Activated naive CD4-positive, alpha-beta T cell (primary cell): ENCODE measurements at regions not wholly inside any gene's neighbourhood (a gene's known extent, or its start where the extent isn't known, plus 50 kb on each side); places are given as distances from the start of the nearest gene placed in this dataset.

Experiments used
- DNase-seq, 4 experiments: peaks; one replicate each; lab custom pipeline; 2025; lab: John Stamatoyannopoulos, UW

DNA sequence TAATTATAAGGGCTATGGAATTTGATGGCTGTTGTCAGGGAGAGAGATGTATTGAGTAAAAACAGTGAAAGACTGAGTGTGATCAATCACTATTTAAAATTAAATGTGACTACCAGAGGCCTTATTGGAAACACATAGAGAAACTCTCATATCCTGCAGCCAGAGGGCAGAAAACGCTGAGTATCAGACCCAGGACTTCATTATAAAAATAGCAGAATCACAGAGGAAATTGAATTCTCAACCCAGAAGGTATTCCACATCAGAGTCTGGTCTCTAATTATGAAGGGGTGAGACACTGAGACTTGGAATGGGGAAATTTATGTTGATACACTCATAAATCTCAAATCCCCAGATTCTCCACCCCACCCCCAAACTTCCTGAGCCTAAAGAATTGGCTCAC, 69.5 kb upstream of the IL6 start:
- DNase-seq, result no peak

DNA sequence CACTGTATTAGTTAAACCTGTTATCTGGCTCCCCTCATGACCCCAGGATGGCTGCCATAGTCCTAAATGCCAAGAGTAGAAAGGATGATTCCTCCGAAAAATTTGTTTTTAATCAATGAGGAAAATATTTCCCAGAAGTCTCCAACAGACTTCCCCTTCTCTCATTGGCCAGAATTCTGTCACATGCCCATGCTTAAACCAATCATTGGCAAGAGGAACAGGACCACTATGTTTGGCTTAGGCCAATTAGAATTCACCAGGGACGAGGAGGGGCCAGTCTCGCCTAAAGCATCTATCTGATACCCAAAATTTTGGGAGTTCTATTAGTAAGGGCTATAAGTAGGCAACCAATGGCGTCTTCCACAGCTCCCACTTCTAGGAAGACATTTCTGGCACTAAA, 71.2 kb upstream of the IL6 start:
- DNase-seq, result no peak

DNA sequence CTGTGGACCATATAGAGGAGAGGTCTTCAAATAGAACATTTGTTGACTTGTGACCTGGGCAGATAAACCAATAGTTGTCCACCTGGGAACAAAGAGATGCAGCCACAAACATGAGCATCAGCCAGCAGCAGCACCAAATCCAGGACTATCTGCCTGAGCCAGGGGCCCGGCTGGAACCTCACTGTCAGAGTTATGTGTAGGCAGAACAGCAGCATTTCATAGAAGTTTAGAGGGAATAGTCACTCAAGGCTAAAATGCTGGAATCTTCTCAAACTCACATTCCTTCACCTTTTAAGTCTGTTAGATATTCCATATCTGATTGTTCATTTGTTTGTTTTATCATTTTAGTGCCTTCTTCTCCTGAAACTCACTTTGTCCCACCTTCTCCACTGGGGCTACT, 72.2 kb upstream of the IL6 start:
- DNase-seq, result no peak

DNA sequence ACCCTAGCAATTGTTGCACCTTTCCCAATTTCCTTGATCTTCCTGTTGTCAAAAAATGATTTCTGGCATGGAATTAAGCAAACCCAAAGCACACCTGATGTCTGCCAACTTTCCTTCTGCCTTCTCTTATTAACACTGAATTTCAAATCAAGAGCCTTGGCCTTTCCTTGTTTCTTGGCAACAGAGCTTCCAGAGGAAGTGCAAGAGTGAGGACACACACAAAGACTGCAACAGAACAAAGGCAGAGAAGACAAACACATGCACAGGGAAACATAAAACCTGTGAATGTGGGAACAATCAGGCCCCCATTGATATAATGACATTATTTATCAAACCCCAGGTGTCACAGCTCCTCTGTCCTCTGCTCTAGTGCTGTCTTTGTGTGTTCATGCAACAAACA, 73.0 kb upstream of the IL6 start:
- DNase-seq, result no peak

DNA sequence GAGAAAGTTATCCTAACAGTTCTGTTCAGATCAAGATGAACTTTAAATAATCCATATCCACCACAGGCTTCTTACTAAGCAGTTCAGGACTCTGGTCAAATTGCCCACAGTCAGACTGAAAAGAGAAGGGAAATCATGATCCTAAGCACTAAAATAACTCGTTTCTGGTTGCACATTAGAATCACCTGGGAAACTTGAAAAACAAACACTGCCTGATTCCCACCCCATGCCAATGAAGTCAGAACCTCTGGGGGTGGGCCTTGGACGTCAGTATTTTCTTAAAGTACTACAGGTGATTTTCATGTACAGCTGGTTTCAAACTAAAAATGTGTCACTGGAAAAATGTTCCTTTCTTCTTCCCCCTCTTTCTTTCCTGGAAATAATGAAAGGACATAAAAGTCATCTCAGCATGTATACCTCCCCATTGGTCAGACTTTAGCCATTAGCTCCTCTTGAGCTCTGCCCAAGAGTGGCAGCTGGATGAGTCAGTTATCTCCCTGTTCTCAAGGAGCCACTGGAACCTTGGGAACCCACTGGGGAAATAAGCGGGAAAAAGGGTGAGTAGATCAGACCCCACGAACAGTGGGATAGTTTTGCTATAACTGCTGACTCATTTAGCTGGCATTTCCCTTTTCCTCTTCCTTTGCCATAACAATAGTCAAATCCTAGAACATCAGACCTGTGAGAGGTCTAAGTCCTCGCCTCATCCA, 75.3 kb upstream of the IL6 start:
- DNase-seq, result no peak

DNA sequence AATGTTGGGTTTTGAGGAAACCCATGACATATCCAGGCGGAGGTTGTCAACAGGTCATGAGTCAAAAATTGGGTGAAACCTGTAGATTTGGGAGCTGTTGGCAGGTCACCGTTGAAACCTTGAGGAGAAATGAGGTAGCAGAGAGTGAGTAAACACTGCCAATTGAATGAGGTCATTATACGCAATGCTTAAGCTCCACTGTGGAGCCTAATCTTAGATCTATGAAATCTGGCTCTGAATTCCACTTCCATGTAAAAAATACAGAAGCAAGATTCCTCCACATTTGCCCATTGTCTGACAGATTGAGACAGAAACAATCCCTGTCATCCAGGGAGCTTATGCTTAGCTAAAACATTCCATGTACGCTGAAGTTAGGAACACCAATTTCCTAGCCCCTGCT, 76.0 kb upstream of the IL6 start:
- no peak for DNase-seq

DNA sequence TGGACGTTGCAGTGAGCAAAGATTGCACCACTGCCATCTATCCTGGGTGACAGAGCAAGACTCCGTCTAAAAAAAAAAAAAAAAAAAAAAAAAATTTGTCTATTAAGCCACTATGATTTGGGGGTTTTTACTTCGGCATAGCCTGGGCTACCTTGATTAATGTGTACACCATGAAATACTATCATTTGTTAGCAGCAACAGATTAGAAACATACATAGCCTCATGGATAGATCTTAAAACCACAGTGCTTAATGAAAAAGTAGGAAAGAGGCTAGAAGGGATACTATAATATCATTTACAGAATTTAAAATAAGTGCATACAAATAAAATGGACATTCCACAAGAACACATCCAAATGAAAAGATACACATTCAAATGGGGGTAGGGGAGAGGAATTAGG, 77.3 kb upstream of the IL6 start:
- no peak for DNase-seq

DNA sequence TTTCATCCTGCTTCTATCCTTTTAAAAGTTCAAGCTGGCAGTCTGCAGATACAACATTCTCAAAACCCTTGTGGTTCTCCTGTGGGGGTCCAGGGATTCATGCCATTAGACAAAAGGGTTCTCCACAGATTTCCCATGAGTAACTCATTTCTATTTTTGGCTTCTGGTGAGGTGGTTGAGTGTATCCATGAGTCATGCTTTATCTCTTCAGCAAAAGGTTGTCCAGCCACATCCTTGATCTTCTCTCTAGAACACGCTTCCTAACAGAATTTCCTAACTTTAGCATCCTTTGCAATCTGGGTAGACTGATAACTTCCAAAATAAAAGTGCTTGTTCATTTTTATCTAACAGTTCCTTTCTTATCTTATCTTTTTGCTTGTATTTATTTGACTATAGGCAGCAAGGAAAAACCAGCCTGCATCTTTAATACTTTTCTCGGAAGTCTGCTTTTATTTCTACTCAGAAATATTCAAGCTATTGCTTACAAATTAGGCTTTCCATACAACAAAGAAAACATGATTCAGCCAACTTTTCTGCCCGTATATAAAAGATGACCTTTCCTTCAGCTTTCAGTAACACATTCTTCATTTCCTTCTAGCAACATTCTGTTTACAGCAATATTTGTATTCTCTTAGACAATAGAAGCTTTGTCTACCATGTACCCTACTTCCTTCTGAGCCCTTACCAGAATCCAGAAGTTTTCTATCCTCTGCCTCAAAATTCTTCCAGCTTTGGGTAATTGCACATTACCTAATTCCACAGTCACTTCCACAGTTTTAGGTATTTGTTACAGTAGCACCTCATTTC, 79.3 kb upstream of the IL6 start:
- DNase-seq, result no peak

DNA sequence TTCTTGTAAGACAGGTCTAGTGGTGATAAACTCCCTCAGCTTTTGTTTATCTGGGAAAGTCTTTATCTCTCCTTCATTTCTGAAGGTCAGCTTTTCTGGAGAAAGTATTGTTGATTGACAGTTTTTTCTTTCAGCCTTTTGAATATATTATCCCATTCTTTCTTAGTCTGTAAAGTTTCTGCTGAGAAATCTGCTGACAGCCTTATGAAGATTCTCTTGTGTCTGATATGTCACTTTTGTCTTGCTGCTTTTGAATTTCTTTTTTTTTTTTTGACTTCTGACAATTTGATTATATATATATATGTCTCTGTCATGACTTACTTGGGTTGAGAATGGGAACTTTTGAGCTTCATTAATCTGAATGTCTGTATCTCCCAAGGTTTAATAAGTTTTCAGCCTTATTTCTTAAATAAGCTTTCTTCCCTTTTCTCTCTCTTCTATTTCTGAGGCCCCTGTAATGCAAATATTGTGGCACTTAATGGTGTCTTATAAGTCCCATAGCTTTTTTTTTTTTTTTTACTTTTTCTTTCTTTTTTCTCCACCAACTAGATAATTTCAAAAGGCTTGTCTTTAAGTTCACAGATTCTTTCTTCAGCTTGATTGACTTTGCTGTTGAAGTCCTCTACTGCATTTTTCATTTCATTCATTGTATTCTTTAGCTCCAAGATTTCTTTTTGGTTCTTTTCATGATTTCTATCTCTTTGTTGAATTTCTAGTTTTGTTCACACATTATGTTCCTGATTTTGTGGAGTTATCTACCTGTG, 81.4 kb upstream of the IL6 start:
- DNase-seq, result no peak

DNA sequence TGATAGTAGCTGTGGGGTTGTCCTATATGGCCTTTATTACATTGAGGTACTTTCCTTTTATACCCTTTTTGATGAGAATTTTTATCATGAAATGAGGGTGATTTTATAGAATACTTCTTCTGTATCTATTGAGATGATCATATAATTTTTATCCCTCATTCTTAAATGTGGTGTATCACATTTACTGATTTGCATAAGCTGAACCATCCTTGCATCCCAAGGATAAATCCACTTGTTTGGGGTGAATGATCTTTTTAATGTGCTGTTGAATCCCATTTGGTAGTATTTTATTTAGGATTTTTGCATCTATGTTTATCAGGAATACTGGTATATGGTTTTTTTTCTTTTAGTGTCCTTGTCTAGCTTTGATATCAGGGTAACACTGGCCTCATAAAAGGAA, 84.5 kb upstream of the IL6 start:
- DNase-seq, result no peak

DNA sequence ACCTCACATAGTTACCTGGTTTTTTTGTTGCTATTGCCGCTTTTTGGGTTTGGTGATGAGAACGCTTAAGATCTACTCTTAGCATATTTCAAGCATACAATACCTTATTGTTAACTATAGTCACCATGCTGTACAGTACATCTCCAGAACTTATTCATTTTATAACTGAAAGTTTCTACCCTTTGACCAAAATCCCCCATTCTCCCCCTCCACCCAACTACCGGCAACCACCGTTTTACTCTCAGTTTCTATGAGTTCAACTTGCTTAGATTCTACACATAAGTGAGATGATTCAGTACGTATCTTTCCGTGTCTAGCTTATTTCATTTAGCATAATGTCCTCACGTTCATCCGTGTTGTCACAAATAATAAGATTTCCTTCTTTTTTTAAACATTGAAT, 86.7 kb upstream of the IL6 start:
- DNase-seq, result no peak

DNA sequence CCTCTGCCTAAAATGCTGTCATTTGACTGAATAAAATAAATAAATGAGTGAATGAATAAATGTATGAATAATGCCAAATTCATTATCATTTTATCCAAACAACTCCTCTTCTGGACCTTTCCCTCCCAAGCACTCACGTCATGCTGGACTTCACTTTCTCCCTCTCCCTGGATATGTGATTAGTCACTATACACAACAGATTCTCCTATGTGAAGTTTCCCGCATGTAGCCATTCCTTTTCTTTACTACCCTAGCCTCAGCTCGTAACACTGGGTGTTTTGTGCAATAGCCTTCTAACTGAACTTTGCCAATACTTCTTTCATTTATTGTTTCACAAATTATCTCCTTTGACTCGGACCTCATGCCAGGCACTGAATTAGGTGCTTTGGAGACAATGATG, 87.6 kb upstream of the IL6 start:
- no peak for DNase-seq

DNA sequence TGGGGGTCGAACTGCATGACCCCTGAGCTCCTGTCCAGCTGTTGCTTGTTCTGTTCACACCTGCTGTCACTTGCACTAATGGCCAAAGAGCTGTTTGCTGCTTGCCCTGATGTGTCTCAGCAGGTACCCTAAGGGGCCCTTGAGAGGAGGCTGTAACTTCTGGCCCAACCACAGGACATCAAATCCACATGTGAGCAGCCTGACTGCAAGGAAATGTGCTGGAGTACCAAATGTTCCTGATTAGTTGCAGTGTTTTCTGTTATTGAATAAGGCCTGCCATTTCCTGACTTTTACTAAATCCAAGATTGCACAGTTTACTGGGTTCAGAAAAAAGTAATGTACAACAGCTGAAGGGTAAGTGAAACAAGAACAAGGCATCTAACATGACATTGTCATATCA, 91.7 kb upstream of the IL6 start:
- DNase-seq, result no peak

DNA sequence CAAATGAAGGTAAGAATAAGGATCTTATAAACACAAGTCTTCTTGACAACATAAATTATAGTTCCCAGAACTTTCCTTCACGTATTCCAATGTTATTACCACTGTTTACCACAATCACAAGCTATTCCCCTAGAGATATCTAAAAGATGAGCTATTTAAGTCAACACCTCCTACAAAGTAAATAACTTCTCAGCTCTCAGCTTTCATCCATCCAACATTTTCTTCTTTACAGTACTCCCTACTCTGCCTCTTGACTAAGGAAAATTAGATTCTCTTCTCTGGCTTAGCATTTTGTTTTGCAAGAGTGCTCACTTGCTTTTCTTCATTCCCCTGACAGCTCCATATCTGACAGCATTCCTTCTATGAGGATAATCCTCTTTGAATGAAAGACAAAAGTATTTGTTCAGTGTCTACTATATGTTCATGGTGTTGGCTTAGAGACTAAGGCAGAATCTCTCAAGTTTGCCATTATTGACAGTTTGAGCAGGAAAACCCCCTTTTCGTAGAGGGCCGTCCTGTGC, 93.0 kb upstream of the IL6 start:
- DNase-seq, result no peak

DNA sequence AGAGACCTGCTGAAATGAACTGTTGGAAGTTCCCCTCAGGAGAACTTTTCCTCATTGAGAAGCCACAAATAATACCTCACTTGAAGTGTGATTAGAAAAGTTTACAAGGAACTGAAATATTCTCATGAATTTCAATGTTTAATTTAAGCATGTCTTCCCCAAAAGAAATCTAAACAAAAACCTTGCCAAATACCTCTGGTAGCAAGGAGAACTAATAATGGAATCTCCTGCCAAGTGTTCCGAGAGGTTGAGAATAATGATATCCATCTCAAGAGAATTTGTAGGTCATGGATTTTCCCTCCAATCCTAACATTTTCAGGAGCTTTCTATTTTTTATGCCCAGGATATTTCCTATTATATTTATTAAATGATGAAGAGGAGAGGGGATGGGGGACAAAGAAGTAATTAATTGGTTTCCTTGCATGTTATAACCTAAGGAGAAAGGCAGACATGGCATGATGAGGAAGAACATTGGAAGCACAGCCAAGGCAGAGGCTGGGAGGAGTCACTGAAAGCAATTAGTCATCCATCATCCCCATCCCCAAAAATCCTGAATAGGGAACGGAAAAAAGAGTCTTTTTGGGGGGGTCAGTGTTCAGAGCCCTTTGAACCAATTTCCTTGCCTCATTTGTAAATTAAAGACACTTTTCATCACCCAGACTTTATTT, 93.6 kb upstream of the IL6 start:
- no peak for DNase-seq

DNA sequence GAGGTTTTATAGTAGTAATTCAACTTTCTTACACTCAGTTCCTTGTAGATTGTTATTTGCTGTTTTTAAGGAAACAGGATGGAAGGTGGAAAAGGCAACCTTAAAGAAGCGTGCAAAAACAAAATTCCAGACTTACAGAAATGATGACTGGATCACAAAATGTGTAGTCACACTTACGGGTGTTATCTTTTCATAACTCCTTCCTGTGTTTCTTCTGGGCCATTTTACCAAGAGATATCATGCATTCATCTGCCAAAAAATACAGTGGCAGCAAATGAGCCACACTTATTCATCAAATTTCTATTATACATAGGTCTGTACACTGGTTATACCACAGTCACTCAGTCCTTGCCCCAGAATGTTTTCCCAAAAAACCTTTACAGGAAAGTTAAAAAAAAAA, 94.3 kb upstream of the IL6 start:
- no peak for DNase-seq

DNA sequence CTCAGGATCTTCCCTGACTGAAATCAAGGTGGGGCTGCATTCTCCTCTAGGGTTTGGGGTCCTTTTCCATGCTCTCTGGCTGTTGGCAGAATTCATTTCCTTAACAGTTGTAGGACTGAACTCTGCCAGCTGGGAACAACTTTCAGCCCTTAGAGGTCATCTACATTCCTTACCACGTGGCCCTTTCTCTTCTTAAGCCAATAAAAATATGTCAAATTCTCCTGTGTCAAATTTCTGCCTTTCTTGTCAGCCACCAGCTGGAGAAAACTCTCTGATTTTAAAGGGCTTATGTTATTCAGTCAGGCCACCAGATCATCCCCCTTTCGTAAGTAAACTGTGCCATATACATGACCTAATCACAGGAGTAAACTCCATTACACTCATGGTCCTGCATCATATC, 95.3 kb upstream of the IL6 start:
- DNase-seq, result no peak

DNA sequence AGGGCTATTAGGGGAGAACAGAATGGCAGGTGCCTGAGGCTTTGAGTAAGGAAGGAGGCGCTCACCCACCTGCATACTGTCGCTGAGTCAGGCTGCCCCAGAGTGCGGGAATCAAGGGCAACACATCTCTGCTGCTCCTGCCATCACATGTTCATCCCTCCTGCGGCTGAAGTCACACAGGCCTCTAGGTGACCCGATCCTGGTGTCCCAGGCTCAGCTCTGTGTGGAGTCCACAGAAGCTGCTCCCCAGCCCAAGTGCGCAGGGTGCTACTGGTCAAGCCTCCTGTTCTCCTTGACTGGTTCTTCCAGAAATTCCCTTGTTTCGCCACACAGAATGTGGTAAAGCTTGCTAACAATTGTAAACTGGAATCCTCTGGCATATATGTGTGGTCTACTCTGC, 96.9 kb upstream of the IL6 start:
- DNase-seq, result no peak

DNA sequence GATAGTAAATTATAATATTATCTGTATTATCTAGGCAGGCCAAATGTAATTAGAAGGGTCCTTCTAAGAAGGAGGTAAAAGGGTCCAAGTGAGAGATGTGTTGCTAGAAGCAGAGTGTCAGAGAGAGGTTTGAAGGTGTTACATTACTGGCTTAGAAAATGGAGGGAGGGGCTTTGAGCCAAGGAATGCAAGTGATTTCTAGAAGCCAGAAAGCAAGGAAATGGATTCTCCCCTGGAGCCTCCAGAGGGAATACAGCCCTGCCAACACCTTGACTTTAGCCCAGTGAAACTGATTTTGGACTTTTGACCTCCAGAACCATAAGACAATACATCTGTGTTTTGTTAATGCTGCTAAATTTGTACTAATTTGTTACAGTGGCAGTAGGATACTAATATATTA, 97.9 kb upstream of the IL6 start:
- no peak for DNase-seq

DNA sequence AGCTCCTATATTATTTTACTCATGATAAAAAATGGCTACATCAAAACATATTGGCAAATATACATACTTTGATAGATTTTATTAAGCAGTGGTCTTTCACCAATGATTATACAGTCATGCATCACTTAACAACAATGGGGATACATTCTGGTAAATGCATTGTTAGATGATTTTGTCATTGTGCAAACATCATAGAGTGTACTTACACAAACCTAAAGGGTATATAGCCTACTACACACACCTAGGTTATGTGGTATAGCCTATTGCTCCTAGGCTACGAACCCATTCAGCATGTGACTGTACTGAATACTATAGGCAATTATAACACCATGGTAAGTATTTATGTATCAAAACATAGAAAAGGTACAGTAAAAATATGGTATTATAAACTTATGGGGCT, 98.9 kb upstream of the IL6 start:
- DNase-seq, result no peak

DNA sequence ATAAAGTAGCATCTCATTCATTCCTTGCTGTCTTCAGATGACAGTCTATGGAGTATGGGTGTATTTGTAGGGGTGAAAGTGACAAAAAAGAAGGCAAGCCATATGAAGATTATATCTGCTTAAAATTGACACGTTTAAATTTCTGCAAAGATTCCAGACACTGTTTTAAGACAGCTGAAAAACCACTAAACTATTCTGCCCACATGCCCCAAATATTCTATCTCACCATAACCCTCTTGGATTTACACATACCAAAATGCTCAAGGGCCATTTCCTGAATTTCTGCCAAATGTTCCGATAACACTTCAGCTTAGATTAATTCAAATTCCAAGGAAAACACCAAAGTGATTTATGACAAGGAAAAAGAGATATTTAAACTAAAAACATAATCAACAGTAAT, 99.9 kb upstream of the IL6 start:
- no peak for DNase-seq

DNA sequence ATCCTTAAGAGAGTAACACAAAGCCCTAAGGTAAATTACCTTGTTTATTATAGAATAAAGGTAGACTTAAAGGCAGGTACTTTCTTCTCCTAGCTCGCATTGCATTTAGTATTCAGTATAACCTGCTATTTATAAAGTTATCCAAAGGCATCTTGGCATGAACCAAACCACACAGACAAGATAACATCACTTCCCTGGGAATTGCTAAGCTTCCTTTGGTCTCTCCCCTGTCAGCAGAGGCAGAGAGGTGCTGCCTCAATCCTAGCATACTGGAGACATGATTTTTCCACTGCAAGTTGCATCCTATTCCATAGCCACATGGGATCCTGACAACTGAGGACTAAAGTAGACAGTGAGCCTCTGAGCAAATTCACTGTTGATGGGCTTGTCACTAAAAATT, 101.7 kb upstream of the IL6 start:
- DNase-seq, result no peak
